ENCODE measurements at regions not wholly inside any gene's neighbourhood (a gene's known extent, or its start where the extent isn't known, plus 50 kb on each side); places are given as distances from the start of the nearest gene placed in this dataset.

DNA sequence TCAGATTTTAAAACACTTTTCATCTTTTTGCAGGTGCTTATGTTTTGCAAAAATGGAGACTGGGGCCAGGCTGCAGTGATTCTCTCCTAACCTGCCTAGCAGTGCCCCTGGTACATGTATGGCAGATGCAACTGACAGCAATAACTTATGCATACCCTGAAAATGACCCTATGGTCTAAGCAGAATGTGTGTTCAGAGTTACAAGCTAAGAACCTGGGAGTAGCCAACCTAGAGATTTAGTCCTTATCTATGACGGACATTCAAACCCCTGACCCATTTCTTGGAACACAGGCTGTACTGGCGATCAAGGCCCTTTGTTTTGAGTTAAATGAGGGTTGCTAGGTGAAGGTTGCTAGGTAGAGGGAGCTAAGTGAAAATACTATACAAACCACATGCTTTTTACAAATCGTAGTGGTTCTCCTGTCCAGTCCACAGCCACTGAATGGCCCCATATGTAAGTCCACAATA, 184.9 kb upstream of the SESN3 start:
- TF ChIP-seq, protein P1, sequence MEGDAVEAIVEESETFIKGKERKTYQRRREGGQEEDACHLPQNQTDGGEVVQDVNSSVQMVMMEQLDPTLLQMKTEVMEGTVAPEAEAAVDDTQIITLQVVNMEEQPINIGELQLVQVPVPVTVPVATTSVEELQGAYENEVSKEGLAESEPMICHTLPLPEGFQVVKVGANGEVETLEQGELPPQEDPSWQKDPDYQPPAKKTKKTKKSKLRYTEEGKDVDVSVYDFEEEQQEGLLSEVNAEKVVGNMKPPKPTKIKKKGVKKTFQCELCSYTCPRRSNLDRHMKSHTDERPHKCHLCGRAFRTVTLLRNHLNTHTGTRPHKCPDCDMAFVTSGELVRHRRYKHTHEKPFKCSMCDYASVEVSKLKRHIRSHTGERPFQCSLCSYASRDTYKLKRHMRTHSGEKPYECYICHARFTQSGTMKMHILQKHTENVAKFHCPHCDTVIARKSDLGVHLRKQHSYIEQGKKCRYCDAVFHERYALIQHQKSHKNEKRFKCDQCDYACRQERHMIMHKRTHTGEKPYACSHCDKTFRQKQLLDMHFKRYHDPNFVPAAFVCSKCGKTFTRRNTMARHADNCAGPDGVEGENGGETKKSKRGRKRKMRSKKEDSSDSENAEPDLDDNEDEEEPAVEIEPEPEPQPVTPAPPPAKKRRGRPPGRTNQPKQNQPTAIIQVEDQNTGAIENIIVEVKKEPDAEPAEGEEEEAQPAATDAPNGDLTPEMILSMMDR (IDR thresholded peaks at IDR 0.05): no peak
- TF ChIP-seq POLR2A (IDR thresholded peaks at IDR 0.05) (no peak), EP300 (IDR thresholded peaks at IDR 0.05) (no peak)
